DMS53 treated with DMSO at 0.1 percent for 48 hours (cell line): ENCODE measurements at regions not wholly inside any gene's neighbourhood (a gene's known extent, or its start where the extent isn't known, plus 50 kb on each side); places are given as distances from the start of the nearest gene placed in this dataset.
"Not testable (repeated sequence)": the region's sequence is repeated elsewhere in the genome, so short reads cannot be mapped to it uniquely, and the experiment has no call there.

ENCODE experiments used
- DNase-seq: peaks from one replicate; lab custom pipeline; 2025; ENCODE audit not compliant: unreplicated experiment; lab: John Stamatoyannopoulos, UW

DNA sequence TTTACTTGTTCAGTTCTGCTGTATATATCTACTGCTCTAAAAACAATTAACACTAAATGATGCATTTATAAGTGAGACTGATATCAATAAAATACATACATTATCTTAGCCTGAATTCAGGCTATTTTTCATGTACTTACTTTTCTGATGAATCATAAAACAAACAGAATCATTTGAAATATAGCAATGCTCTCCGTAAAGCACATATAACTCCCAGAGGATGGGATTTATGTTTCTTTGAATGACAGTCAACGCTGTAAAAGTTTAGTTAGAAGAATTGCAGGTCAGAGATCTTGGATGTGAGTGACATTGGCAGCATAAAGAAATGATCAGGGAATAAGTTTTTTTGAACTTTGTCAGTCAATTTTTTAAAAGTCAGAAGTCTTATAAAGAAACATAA lies 740.2 kb upstream of the NOVA1 start:
- DNase-seq: no peak

DNA sequence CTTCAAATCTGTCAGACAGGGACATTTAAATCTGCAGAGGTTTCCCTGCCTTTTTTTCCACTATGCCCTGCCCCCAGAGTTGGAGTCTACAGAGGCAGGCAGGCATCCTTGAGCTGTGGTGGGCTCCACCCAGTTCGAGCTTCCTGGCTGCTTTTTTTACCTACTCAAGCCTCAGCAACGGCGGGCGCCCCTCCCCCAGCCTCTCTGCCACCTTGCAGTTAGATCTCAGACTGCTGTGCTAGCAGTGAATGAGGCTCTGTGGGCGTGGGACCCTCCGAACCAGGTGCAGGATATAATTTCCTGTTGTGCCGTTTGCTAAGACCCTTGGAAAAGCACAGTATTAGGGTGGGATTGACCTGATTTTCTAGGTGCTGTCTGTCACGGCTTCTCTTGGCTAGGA lies 765.2 kb upstream of the NOVA1 start:
- DNase-seq: not testable (repeated sequence)

- no peak for DNase-seq
These were observed 768.8 kb upstream of the NOVA1 start for GRCh38 chr14:27366596-27366995.

DNA sequence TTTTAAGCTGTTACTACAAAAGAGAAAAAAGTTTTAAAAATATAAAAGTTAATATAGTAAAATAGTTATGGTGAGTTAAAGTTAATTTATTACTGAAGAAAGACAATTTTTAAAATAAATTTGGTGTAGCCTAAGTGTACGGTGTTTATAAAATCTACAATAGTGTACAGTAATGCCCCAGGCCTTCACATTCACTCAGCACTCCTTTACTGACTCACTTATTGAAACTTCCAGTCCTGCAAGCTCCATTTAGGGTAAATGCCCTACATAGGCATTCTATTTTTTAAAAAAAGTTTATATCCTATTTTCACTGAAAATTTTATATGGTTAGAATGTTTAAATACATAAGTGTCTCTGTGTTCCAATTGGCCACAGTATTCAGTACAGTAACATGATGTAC lies 769.5 kb upstream of the NOVA1 start:
- DNase-seq: no peak

DNA sequence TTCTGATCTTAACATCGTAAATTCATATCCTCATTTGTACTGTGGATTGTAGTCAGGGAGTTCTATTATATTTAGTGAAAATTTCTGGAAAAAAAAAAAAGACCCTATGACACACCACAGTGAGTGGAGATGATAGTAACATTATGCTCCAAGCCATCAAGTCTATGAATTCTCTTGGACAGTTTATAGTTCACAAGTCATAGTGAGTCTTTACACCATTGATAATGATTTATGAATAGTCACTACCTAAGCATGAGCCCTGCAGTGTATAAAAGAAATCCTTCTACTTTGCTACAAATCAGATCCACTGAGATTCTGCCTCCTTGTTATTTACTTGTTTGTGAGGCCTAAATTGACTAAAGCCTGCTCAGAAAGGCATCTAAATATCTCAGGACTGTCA lies 772.2 kb upstream of the NOVA1 start:
- DNase-seq: no peak

GRCh38 chr14:27370775-27371174 lies 772.9 kb upstream of the NOVA1 start:
- no peak for DNase-seq

- no peak for DNase-seq
These were observed 773.4 kb upstream of the NOVA1 start for GRCh38 chr14:27371209-27371608.

GRCh38 chr14:27371868-27372267 lies 774.0 kb upstream of the NOVA1 start:
- DNase-seq: no peak

DNA sequence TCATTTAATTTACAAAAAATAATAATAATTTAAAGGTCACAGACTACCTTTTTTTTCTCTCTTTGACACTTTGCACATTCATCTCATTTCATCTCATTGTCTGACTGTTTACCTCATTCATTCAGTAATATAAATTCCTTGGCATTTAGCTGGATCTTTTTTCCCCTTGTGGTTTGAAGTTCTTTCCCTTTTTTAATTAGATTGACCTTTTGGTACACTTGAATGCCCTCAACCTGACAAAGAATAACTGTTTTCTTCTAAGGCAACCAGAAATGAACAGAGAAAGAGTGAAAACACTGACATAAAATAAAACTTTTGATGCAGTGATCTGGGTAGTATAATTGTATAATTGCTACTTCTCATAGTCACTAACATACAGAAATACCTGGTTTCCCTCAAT lies 774.9 kb upstream of the NOVA1 start:
- no peak for DNase-seq

DNA sequence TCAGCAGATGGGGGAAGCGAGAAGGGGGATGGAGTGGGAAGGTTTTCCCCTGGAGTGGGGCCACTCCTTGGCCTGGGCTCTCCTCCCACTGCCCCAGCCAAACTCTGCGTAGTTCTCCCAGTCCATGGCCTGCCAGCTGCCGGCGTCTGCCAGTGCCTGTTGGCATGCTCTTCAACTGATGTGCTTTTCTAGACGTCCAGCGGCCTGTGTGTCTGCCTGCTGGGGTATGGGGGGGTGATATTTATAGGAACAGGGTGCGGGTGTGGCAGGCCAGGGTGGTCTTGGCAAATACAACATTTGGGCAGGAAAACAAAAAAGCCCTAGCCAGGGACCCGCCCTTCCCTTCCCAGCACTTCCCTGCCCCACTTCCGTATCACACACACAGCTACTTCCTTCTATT lies 786.3 kb upstream of the NOVA1 start:
- no peak for DNase-seq

DNA sequence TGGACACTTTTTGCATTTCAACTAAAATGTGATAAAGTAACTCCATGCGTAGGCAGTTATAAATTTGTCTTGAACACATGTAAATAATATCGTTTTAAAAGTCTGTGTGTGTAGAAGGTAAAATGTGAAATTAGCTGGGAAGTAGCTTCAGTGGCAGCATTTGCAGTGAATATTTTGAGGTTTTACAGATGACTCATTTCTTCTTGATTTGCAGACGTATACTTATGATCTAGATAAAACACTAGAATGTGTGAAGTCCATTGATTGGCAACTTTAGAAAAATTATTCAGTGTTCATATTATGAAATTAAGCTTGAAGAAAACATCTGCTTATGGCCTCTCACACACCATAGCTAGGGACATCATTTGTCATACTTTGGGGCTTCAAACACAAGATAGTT lies 788.6 kb upstream of the NOVA1 start:
- DNase-seq: no peak

DNA sequence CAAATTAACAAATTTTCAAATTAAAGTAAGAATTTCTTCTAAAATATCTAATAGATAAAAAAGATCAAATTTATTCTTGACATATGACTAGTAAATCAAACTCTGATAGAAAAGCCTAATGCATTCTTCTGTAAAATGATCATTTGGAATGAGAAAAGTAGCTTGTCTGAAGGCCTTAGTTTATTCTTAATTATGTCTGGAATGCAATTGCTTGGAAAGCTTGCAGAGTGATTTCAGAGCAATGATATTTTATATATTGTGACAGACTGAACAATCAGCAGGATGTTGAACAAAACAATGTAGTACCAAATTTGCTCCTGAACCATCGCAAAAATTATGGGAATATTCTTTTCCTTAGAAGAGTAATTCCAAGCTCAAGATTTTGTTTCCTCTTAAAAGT lies 789.6 kb upstream of the NOVA1 start:
- DNase-seq: no peak

- no peak for DNase-seq
These were observed 791.6 kb upstream of the NOVA1 start for GRCh38 chr14:27389402-27389801.

DNA sequence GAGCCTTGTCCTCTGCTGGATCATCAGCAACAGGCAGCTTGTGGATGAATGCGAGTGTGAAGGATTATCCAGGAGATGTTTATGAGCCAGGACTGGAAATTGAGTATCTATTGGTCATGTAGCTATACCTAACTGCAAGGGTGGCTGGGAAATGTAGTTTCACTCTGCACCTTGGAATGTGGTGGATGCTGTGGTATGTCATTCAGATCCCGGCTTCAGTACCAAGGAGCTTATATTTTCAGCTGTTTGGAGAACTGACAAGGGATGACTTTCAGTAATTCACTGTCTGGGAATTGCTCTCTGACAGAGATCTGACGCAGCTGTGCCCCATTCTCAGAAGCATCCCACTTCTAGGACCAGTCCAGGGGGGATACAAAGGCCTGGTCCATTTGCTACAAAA lies 792.3 kb upstream of the NOVA1 start:
- no peak for DNase-seq

- no peak for DNase-seq
These were observed 793.5 kb upstream of the NOVA1 start for GRCh38 chr14:27391331-27391730.

DNA sequence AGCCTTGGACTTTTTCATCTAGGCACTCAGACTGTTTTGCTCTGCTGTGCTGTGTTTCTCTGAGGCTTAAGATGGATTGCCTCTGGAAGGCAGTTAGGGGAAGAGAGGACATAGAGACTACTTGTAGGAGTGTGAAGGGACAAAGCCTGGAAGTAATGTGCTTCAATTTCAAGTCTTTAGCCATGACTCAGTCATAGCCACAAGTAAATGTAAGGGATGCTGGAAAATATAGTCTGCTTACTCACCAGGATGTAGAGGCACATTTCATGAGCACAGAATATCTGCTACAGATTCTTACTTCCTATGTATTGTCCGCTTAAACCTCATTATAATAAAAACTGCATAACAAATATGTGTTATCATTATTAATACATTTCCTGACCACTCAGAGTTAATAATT lies 794.3 kb upstream of the NOVA1 start:
- DNase-seq: no peak

GRCh38 chr14:27409944-27410343 lies 812.1 kb upstream of the NOVA1 start:
- no peak for DNase-seq

- DNase-seq: no peak
These were observed 813.1 kb upstream of the NOVA1 start for GRCh38 chr14:27410981-27411380.

- no peak for DNase-seq
These were observed 830.0 kb upstream of the NOVA1 start for GRCh38 chr14:27427796-27428195.

DNA sequence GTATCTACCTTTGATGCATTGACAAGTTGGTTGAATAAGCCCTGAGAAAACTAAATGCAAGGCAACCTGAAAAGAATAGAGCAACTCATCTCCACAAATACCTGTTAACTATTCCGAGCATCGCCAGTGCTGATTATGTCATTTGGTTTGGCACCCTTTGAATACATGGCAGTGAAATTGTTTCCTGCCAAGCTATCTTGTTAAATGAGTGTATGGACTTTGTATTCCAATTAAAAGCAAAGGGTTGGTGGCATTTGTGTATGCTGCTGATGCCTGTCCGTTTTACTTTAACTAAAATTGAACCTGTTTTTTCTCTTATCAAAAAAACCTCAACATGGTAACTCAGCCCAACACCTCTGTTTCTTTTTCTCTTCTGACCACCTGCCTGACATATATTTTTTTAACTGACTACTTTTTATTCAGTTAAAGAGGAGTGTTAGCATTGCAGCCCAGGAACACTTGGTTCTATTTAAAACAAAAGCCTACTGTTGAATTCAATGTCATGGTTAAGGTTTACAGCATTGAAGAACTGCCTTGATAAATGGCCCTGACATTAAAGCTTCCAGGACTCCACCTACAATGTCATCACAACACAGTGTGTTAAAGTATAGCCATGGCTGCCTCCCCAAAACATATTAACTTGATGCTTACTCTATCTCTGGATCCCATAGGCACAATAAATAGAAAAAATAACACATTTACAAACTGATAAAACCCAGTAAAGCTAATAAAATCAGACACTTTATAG lies 838.3 kb upstream of the NOVA1 start:
- no peak for DNase-seq

DNA sequence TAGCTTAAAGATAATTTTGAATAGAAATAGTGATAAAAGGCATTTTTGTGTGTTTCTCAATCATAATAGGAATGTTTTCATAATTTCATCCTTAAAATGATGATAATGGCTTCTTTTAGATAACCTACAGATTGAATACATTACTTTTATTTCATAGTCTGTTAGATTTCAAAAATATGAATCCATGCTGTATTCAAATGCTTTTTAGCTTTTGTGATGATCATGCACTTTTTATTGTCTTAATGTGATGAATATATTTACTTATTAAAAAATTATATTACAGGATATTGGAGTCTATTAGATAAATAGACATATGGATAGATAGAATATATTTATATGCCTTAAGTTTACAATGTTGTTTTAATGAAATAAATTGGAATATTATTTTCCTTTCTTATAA lies 886.8 kb upstream of the NOVA1 start:
- DNase-seq: no peak

- no peak for DNase-seq
These were observed 887.4 kb upstream of the NOVA1 start for GRCh38 chr14:27485193-27485592.

GRCh38 chr14:27506272-27506671 lies 908.4 kb upstream of the NOVA1 start:
- DNase-seq: no peak
